Colonic mucosa (tissue), 4 donors: ENCODE measurements at regions not wholly inside any gene's neighbourhood (a gene's known extent, or its start where the extent isn't known, plus 50 kb on each side); places are given as distances from the start of the nearest gene placed in this dataset.

Experiments
- DNase-seq: peaks from one replicate; pipeline ENCODE4 v3.0.0-alpha.2; 2020
- H3K27ac ChIP-seq: fragments of 200-600 bp; one replicate; pipeline ENCODE4 v1.8.0; 2021
- H3K27me3 ChIP-seq: fragments of 200-600 bp; one replicate; pipeline ENCODE4 v1.8.0; 2021
- H3K36me3 ChIP-seq: fragments of 200-600 bp; one replicate; pipeline ENCODE4 v1.8.0; 2021
- H3K4me1 ChIP-seq: fragments of 200-600 bp; one replicate; pipeline ENCODE4 v1.8.0; 2021; ENCODE audit warnings: mild to moderate bottlenecking
- H3K4me3 ChIP-seq: fragments of 200-600 bp; one replicate; pipeline ENCODE4 v1.8.0; 2021
- H3K9ac ChIP-seq, 2 donors: one replicate each; pipeline ENCODE4 v1.7.0; 2013; ENCODE audit warnings: control low read depth in 2 of 2, low read depth in 2 of 2, low read length in 2 of 2
- H3K9me3 ChIP-seq: fragments of 200-600 bp; one replicate; pipeline ENCODE4 v1.8.0; 2021
- CTCF ChIP-seq: fragments of 200-600 bp; IDR thresholded peaks from one replicate; pipeline ENCODE4 v1.8.0; 2022; ENCODE audit warnings: antibody characterized with exemption, mild to moderate bottlenecking
- intact Hi-C: fragments of 100-400 bp; cut with DNase I; formaldehyde crosslinking; loops from one replicate; pipeline ENCODE4 v1.14.1; 2022
- donor health status: healthy.
- donor health status: DM: no; HTN: no; CAD: no.
- donor health status: DM: no; HTN: no; CAD: no.

GRCh38 chr6:125526007-125526720 is 223.3 kb upstream of the HEY2 start:
- no peaks in the 10 kb centered on the region for H3K36me3 ChIP-seq
- H3K9me3 ChIP-seq = no peaks in the 10 kb centered on the region
- H3K27me3 ChIP-seq = no peaks in the 10 kb centered on the region
- intact Hi-C loops = no loop called here
- no peak for TF ChIP-seq CTCF
- H3K4me1 ChIP-seq = no peaks in the 10 kb centered on the region
- no peak for DNase-seq
- H3K27ac ChIP-seq = no peak overlapping the region
- no peak overlapping the region for H3K4me3 ChIP-seq
- H3K9ac ChIP-seq = no peak overlapping the region

GRCh38 chr6:125528621-125529041 is 220.8 kb upstream of the HEY2 start:
- Histone ChIP-seq H3K27ac (no peak overlapping the region), H3K4me1 (no peaks in the 10 kb centered on the region), H3K27me3 (peaks cover 3% of the 10 kb centered on the region), H3K9me3 (no peaks in the 10 kb centered on the region), H3K9ac (no peak overlapping the region), H3K4me3 (no peak overlapping the region), H3K36me3 (no peaks in the 10 kb centered on the region)
- TF ChIP-seq CTCF = no peak
- no peak for DNase-seq
- intact Hi-C loops = no loop called here

- no peak overlapping the region for H3K4me3 ChIP-seq
- H3K9ac ChIP-seq = no peak overlapping the region
- TF ChIP-seq CTCF = no peak
- no peaks in the 10 kb centered on the region for H3K36me3 ChIP-seq
- H3K27me3 ChIP-seq = peaks cover 3% of the 10 kb centered on the region
- H3K4me1 ChIP-seq = no peaks in the 10 kb centered on the region
- H3K27ac ChIP-seq = no peak overlapping the region
- no peaks in the 10 kb centered on the region for H3K9me3 ChIP-seq
- intact Hi-C loops = no loop called here
- no peak for DNase-seq
These were observed 220.4 kb upstream of the HEY2 start for GRCh38 chr6:125529061-125529460.

- Histone ChIP-seq H3K4me1 (no peaks in the 10 kb centered on the region), H3K4me3 (no peak overlapping the region), H3K27ac (no peak overlapping the region), H3K9ac (no peak overlapping the region), H3K9me3 (no peaks in the 10 kb centered on the region), H3K27me3 (peaks cover 3% of the 10 kb centered on the region), H3K36me3 (no peaks in the 10 kb centered on the region)
- DNase-seq = no peak
- intact Hi-C loops = no loop called here
- TF ChIP-seq CTCF = no peak
These were observed 215.6 kb upstream of the HEY2 start for GRCh38 chr6:125533710-125534397.

- DNase-seq = no peak
- Histone ChIP-seq H3K27me3 (peaks cover 3% of the 10 kb centered on the region), H3K36me3 (no peaks in the 10 kb centered on the region), H3K9ac (no peak overlapping the region), H3K4me3 (no peak overlapping the region), H3K27ac (no peak overlapping the region), H3K9me3 (no peaks in the 10 kb centered on the region), H3K4me1 (no peaks in the 10 kb centered on the region)
- intact Hi-C loops = no loop called here
- no peak for TF ChIP-seq CTCF
These were observed 214.8 kb upstream of the HEY2 start for GRCh38 chr6:125534430-125535263.
